ENCODE measurements at regions not wholly inside any gene's neighbourhood (a gene's known extent, or its start where the extent isn't known, plus 50 kb on each side); places are given as distances from the start of the nearest gene placed in this dataset.

DNA sequence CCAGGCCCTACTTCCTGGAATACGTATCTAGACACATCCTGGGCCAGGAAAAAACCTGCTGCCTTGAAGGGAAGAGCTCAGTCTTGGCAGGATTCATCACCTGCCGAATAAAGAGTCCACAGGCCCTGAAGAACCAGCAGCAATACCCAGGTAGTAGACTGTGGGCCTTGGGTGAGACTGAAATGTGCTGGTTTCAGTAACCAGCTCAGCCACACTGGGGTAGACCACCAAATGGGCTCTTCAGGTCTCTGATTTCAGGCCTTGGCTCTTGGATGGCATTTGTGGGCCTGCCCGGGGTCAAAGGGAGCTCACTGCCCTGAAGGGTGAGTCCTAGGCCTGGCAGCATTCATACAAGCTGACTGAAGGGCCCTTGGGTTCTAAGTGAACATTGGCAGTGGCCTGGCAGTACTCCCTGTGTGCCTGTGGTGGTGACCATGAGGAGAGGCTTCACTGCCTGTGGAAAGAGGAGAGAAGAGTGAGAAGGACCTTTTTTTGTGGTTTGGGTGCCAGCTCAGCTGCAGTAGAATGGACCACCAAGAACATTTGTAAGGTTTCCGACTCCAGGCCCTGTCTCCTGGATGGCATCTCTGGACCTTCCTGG, 175.1 kb downstream of the ANKRD30B start:
- no peak overlapping the region for H3K4me2 ChIP-seq (ENCODE audit: low read length)
- H3K27ac ChIP-seq (ENCODE audit: low read depth, low read length): no peak overlapping the region
- TF ChIP-seq, protein P1, sequence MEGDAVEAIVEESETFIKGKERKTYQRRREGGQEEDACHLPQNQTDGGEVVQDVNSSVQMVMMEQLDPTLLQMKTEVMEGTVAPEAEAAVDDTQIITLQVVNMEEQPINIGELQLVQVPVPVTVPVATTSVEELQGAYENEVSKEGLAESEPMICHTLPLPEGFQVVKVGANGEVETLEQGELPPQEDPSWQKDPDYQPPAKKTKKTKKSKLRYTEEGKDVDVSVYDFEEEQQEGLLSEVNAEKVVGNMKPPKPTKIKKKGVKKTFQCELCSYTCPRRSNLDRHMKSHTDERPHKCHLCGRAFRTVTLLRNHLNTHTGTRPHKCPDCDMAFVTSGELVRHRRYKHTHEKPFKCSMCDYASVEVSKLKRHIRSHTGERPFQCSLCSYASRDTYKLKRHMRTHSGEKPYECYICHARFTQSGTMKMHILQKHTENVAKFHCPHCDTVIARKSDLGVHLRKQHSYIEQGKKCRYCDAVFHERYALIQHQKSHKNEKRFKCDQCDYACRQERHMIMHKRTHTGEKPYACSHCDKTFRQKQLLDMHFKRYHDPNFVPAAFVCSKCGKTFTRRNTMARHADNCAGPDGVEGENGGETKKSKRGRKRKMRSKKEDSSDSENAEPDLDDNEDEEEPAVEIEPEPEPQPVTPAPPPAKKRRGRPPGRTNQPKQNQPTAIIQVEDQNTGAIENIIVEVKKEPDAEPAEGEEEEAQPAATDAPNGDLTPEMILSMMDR (IDR thresholded peaks at IDR 0.05; ENCODE audit: low read depth, low read length, poor library complexity, severe bottlenecking): no peak
- TF ChIP-seq EZH2phosphoT487 (IDR thresholded peaks at IDR 0.05; ENCODE audit: borderline replicate concordance, low read length): no peak
- no peak overlapping the region for H3K4me3 ChIP-seq (ENCODE audit: low read length)
- no peaks in the 10 kb centered on the region for H3K9me2 ChIP-seq (replicated peaks; ENCODE audit: control insufficient read depth, low read length)
- no peaks in the 10 kb centered on the region for H4K20me1 ChIP-seq (ENCODE audit: control insufficient read depth, insufficient read depth, low read depth, low read length)
- no peaks in the 10 kb centered on the region for H3K79me2 ChIP-seq (ENCODE audit: control insufficient read depth, low read length)
- H3K4me1 ChIP-seq (ENCODE audit: control insufficient read depth, low read length): no peaks in the 10 kb centered on the region
- no peaks in the 10 kb centered on the region for H3K36me3 ChIP-seq (ENCODE audit: control insufficient read depth, low read length)
- H3K27me3 ChIP-seq (ENCODE audit: control insufficient read depth, low read length): no peaks in the 10 kb centered on the region
- H3K9me3 ChIP-seq (ENCODE audit: control insufficient read depth, insufficient read depth, low read length): peaks cover 3% of the 10 kb centered on the region; the same call in 1 of the 2 replicates
- H3F3A ChIP-seq (ENCODE audit: control insufficient read depth, insufficient read depth): no peaks in the 10 kb centered on the region

DNA sequence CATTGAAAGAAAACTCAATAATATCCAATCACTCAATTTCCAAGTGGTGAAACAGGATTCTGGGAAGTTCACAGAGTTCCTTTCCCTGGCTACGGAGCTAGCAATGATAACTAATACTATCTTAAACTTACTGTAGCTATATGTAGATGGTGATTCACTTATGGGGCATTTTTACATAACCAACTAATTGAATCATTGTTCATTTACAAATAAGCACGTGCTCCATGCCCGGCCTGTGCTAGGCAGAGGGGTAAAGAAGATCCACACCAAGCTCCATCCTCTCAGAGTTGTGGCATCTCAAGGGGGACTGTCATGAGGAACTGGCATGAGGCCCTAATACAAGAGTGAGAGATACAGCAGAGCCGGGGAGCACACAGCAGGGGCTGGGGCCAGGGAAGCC, 176.3 kb downstream of the ANKRD30B start:
- Histone ChIP-seq H3K4me3 (ENCODE audit: low read length) (no peak overlapping the region), H3K9me3 (ENCODE audit: control insufficient read depth, insufficient read depth, low read length) (peaks cover 3% of the 10 kb centered on the region; the same call in 1 of the 2 replicates), H3K9me2 (replicated peaks; ENCODE audit: control insufficient read depth, low read length) (no peaks in the 10 kb centered on the region)

DNA sequence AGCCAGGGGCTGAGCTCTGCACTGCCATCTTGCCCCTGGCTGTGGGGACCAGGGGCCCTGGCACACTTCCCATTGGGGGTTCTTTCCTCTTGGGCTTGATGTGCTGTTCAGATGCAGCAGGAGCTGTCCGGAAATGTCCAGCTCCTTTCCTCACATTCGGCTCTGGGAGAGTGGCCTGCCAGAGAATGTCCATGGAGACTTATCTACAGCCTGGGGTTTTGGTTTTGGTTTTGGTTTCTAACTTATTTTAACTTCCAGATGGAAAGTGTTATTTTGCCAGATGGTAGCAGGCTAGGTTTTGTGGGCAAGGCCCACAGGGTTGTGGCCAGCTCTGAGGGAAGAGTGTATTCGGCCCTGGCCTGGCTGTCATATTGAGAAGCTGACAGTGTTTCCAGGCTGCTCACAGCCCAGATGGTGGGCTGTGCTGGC, 177.3 kb downstream of the ANKRD30B start:
- Histone ChIP-seq H3K4me3 (ENCODE audit: low read length) (no peak overlapping the region), H4K20me1 (ENCODE audit: control insufficient read depth, insufficient read depth, low read depth, low read length) (no peaks in the 10 kb centered on the region), H3K27me3 (ENCODE audit: control insufficient read depth, low read length) (no peaks in the 10 kb centered on the region), H3K4me1 (ENCODE audit: control insufficient read depth, low read length) (no peaks in the 10 kb centered on the region), H3K36me3 (ENCODE audit: control insufficient read depth, low read length) (no peaks in the 10 kb centered on the region), H3K9me3 (ENCODE audit: control insufficient read depth, insufficient read depth, low read length) (peaks cover 3% of the 10 kb centered on the region; the same call in 1 of the 2 replicates), H3K79me2 (ENCODE audit: control insufficient read depth, low read length) (no peaks in the 10 kb centered on the region), H3K9me2 (replicated peaks; ENCODE audit: control insufficient read depth, low read length) (no peaks in the 10 kb centered on the region), H3K27ac (ENCODE audit: low read depth, low read length) (no peak overlapping the region), H3K4me2 (ENCODE audit: low read length) (no peak overlapping the region), H3F3A (ENCODE audit: control insufficient read depth, insufficient read depth) (no peaks in the 10 kb centered on the region)
- no peak for TF ChIP-seq EZH2phosphoT487 (IDR thresholded peaks at IDR 0.05; ENCODE audit: borderline replicate concordance, low read length)
- TF ChIP-seq, protein P1 (IDR thresholded peaks at IDR 0.05; ENCODE audit: low read depth, low read length, poor library complexity, severe bottlenecking): no peak

More for the DNA sequence above, 176.3 kb downstream of the ANKRD30B start:
- no peaks in the 10 kb centered on the region for H3F3A ChIP-seq (ENCODE audit: control insufficient read depth, insufficient read depth)
- no peaks in the 10 kb centered on the region for H4K20me1 ChIP-seq (ENCODE audit: control insufficient read depth, insufficient read depth, low read depth, low read length)
- H3K27ac ChIP-seq (ENCODE audit: low read depth, low read length): no peak overlapping the region
- H3K27me3 ChIP-seq (ENCODE audit: control insufficient read depth, low read length): no peaks in the 10 kb centered on the region
- no peaks in the 10 kb centered on the region for H3K36me3 ChIP-seq (ENCODE audit: control insufficient read depth, low read length)
- TF ChIP-seq, protein P1 (IDR thresholded peaks at IDR 0.05; ENCODE audit: low read depth, low read length, poor library complexity, severe bottlenecking): no peak
- TF ChIP-seq EZH2phosphoT487 (IDR thresholded peaks at IDR 0.05; ENCODE audit: borderline replicate concordance, low read length): no peak
- H3K4me2 ChIP-seq (ENCODE audit: low read length): no peak overlapping the region
- no peaks in the 10 kb centered on the region for H3K79me2 ChIP-seq (ENCODE audit: control insufficient read depth, low read length)
- H3K4me1 ChIP-seq (ENCODE audit: control insufficient read depth, low read length): no peaks in the 10 kb centered on the region

All from DOHH2 (cell line).